ENCODE measurements at regions not wholly inside any gene's neighbourhood (a gene's known extent, or its start where the extent isn't known, plus 50 kb on each side); places are given as distances from the start of the nearest gene placed in this dataset.

DNA sequence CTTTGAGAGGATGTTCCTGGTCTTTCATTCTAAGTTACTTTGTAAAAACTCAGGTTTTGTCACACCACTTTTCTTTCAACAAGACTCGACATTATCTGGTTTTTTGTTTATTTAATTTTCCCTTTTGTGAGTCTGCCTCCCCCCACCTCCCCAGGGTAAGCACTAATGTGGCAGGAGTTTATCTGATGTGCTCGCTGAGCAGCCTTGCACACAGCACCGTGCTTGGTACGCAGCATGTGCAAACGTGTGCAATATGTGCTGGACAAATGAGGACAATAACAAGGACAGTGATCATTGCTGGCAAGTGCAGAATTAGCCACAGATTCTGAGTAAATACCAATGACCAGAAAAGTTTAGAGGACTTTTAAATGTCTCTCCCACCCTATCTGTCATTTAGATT is 391.4 kb downstream of the IRS2 start:
- no peaks in the 10 kb centered on the region for H3K79me2 ChIP-seq (ENCODE audit: insufficient read depth, low read length)
- peaks cover 86% of the 10 kb centered on the region for H3K4me1 Mint-ChIP-seq
- H3K9me3 ChIP-seq (replicated peaks in 1 of 2; ENCODE audit: control insufficient read depth in 1 of 2, insufficient read depth in 1 of 2, low read length in 2 of 2): peaks cover 5 to 8% of the 10 kb centered on the region in 2 donors
- H3K27ac ChIP-seq (ENCODE audit: low read depth in 1 of 2, low read length in 2 of 2): no peak overlapping the region
- H3K36me3 ChIP-seq (replicated peaks in 1 of 2; ENCODE audit: control insufficient read depth in 1 of 2, insufficient read depth in 2 of 2, low read length in 2 of 2): no peaks in the 10 kb centered on the region
- H3K4me1 ChIP-seq (ENCODE audit: control insufficient read depth in 1 of 2, insufficient read depth in 2 of 2, low read length in 2 of 2): peaks cover 58 to 60% of the 10 kb centered on the region in 2 donors
- H3K9ac ChIP-seq (ENCODE audit: insufficient read depth, low read length, poor library complexity, severe bottlenecking): no peak overlapping the region
- no peak overlapping the region for H3K4me2 ChIP-seq (replicated peaks; ENCODE audit: extremely low read depth, low read length, poor library complexity, severe bottlenecking)
- no peak overlapping the region for H3K4me3 ChIP-seq (replicated peaks in 1 of 3; ENCODE audit: low read depth in 2 of 3, low read length in 3 of 3)
- no peak overlapping the region for H2AFZ ChIP-seq (ENCODE audit: insufficient read depth, low read depth, low read length, poor library complexity, severe bottlenecking)
- peaks cover 0 to 2% (median 1%) of the 10 kb centered on the region in 3 donors for H3K27me3 Mint-ChIP-seq (ENCODE audit: low read depth in 3 of 3)
- H4K20me1 ChIP-seq (ENCODE audit: insufficient read depth, low read length): no peaks in the 10 kb centered on the region
- peaks cover 2 to 3% of the 10 kb centered on the region in 2 donors for H3K36me3 Mint-ChIP-seq
- DNase-seq: no peak
- peaks cover 5 to 14% (median 9%) of the 10 kb centered on the region in 7 donors for H3K9me3 Mint-ChIP-seq
- intact Hi-C loops (cut with micrococcal nuclease): no loop called here
- H3K27ac Mint-ChIP-seq: peak overlapping the region in 1 of 7 donors; percentile 25
- TF ChIP-seq, protein P1, sequence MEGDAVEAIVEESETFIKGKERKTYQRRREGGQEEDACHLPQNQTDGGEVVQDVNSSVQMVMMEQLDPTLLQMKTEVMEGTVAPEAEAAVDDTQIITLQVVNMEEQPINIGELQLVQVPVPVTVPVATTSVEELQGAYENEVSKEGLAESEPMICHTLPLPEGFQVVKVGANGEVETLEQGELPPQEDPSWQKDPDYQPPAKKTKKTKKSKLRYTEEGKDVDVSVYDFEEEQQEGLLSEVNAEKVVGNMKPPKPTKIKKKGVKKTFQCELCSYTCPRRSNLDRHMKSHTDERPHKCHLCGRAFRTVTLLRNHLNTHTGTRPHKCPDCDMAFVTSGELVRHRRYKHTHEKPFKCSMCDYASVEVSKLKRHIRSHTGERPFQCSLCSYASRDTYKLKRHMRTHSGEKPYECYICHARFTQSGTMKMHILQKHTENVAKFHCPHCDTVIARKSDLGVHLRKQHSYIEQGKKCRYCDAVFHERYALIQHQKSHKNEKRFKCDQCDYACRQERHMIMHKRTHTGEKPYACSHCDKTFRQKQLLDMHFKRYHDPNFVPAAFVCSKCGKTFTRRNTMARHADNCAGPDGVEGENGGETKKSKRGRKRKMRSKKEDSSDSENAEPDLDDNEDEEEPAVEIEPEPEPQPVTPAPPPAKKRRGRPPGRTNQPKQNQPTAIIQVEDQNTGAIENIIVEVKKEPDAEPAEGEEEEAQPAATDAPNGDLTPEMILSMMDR (IDR thresholded peaks at IDR 0.05): no peak
- H3K4me3 Mint-ChIP-seq: no peak overlapping the region
- no CpG with 5 or more reads among the region's 5 CpGs for WGBS (ENCODE audit: insufficient coverage)
- H3K27me3 ChIP-seq (ENCODE audit: control insufficient read depth in 2 of 2, insufficient read depth in 2 of 2, low read length in 2 of 2): no peaks in the 10 kb centered on the region

DNA sequence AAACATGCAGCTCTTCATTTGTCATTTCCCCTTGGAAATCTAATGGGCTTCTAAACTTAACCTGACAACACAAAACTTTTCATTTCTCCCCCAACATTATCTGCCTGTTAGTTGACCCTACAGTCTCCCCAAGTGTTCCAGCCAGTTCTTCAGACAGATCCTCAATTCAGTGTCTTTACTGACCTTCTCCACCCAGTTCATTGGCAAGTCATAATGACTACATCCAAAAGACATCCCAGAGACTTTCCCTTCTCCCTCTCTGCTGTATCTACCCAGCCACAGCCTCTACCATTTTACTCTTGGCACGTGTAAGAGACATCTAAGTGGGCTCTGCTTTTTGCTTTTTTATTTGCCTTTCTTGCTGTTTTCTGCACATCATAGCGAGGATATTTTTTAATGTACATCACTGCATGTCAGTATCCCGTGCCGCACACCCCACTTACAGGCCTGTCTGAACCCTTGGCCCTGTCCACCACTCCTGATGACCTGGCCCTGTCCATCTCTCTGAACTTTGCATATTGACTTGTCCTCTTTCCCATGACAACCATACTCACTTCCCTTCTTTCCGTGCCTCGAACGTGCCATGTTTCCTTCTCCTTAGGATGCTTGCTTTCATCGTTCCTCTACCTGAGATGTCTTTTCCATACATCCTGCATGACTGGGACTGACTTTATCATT is 391.9 kb downstream of the IRS2 start:
- Mint-ChIP-seq H3K4me1 (peaks cover 91% of the 10 kb centered on the region), H3K9me3 (peaks cover 5 to 14% (median 9%) of the 10 kb centered on the region in 7 donors), H3K4me3 (no peak overlapping the region), H3K27ac (peak overlapping the region in 3 of 7 donors; percentile 25 to 47 (median 30)), H3K36me3 (peaks cover 2 to 3% of the 10 kb centered on the region in 2 donors), H3K27me3 (ENCODE audit: low read depth in 3 of 3) (peaks cover 0 to 2% (median 1%) of the 10 kb centered on the region in 3 donors)
- no peak overlapping the region for H2AFZ ChIP-seq (ENCODE audit: insufficient read depth, low read depth, low read length, poor library complexity, severe bottlenecking)
- H3K36me3 ChIP-seq (replicated peaks in 1 of 2; ENCODE audit: control insufficient read depth in 1 of 2, insufficient read depth in 2 of 2, low read length in 2 of 2): no peaks in the 10 kb centered on the region
- no peaks in the 10 kb centered on the region for H3K27me3 ChIP-seq (ENCODE audit: control insufficient read depth in 2 of 2, insufficient read depth in 2 of 2, low read length in 2 of 2)
- H4K20me1 ChIP-seq (ENCODE audit: insufficient read depth, low read length): no peaks in the 10 kb centered on the region
- H3K9ac ChIP-seq (ENCODE audit: insufficient read depth, low read length, poor library complexity, severe bottlenecking): no peak overlapping the region
- H3K4me1 ChIP-seq (ENCODE audit: control insufficient read depth in 1 of 2, insufficient read depth in 2 of 2, low read length in 2 of 2): peaks cover 58 to 59% of the 10 kb centered on the region in 2 donors
- H3K79me2 ChIP-seq (ENCODE audit: insufficient read depth, low read length): no peaks in the 10 kb centered on the region
- H3K9me3 ChIP-seq (replicated peaks in 1 of 2; ENCODE audit: control insufficient read depth in 1 of 2, insufficient read depth in 1 of 2, low read length in 2 of 2): peaks cover 5 to 8% of the 10 kb centered on the region in 2 donors
- WGBS (ENCODE audit: insufficient coverage): 70% methylated on average over 7 of the region's 8 CpGs
- TF ChIP-seq, protein P1 (IDR thresholded peaks at IDR 0.05): no peak
- H3K4me2 ChIP-seq (replicated peaks; ENCODE audit: extremely low read depth, low read length, poor library complexity, severe bottlenecking): no peak overlapping the region
- no peak overlapping the region for H3K27ac ChIP-seq (ENCODE audit: low read depth in 1 of 2, low read length in 2 of 2)
- H3K4me3 ChIP-seq (replicated peaks in 1 of 3; ENCODE audit: low read depth in 2 of 3, low read length in 3 of 3): no peak overlapping the region
- intact Hi-C loops (cut with micrococcal nuclease): no loop called here
- DNase-seq: no peak

Data from CD14-positive monocyte (primary cell).